SIG-M5 treated with dmso at 0.1 percent for 504 hours (cell line): ENCODE measurements at regions not wholly inside any gene's neighbourhood (a gene's known extent, or its start where the extent isn't known, plus 50 kb on each side); places are given as distances from the start of the nearest gene placed in this dataset.

Experiments
- DNase-seq: peaks from one replicate; lab custom pipeline; 2025; ENCODE audit not compliant: unreplicated experiment; lab: John Stamatoyannopoulos, UW

- DNase-seq: no peak
Measured at GRCh38 chr1:38128511-38128910, 81.9 kb upstream of the POU3F1 start.

GRCh38 chr1:38127428-38127827 lies 80.8 kb upstream of the POU3F1 start:
- no peak for DNase-seq

- no peak for DNase-seq
Measured at GRCh38 chr1:38126970-38127369, 80.4 kb upstream of the POU3F1 start.

- DNase-seq: no peak
Measured at GRCh38 chr1:38125837-38126520, 79.4 kb upstream of the POU3F1 start.

- no peak for DNase-seq
Measured at GRCh38 chr1:38125016-38125415, 78.4 kb upstream of the POU3F1 start.

- DNase-seq: peak; percentile 17
Measured at GRCh38 chr1:38123356-38124135, 77.0 kb upstream of the POU3F1 start.

GRCh38 chr1:38121231-38121680 lies 74.7 kb upstream of the POU3F1 start:
- DNase-seq: no peak

GRCh38 chr1:38120552-38121230 lies 74.1 kb upstream of the POU3F1 start:
- no peak for DNase-seq

GRCh38 chr1:38118976-38119375 lies 72.4 kb upstream of the POU3F1 start:
- no peak for DNase-seq

GRCh38 chr1:38117444-38117887 lies 70.9 kb upstream of the POU3F1 start:
- DNase-seq: no peak

GRCh38 chr1:38115682-38116202 lies 69.1 kb upstream of the POU3F1 start:
- DNase-seq: no peak

GRCh38 chr1:38115226-38115625 lies 68.6 kb upstream of the POU3F1 start:
- no peak for DNase-seq

GRCh38 chr1:38114241-38115026 lies 67.8 kb upstream of the POU3F1 start:
- DNase-seq: no peak

- DNase-seq: no peak
Measured at GRCh38 chr1:38113159-38113666, 66.6 kb upstream of the POU3F1 start.

- no peak for DNase-seq
Measured at GRCh38 chr1:38111589-38111988, 65.0 kb upstream of the POU3F1 start.

- DNase-seq: no peak
Measured at GRCh38 chr1:38105267-38105666, 58.7 kb upstream of the POU3F1 start.

- DNase-seq: no peak
Measured at GRCh38 chr1:38102636-38103035, 56.0 kb upstream of the POU3F1 start.

- no peak for DNase-seq
Measured at GRCh38 chr1:38101037-38101785, 54.6 kb upstream of the POU3F1 start.

- no peak for DNase-seq
Measured at GRCh38 chr1:38098101-38098847, 51.7 kb upstream of the POU3F1 start.
